NCI-H2107 treated with DMSO at 0.1 percent for 48 hours (cell line): ENCODE measurements at regions not wholly inside any gene's neighbourhood (a gene's known extent, or its start where the extent isn't known, plus 50 kb on each side); places are given as distances from the start of the nearest gene placed in this dataset.

ENCODE experiments used
- DNase-seq: peaks from one replicate; lab custom pipeline; 2025; ENCODE audit not compliant: unreplicated experiment; lab: John Stamatoyannopoulos, UW

DNA sequence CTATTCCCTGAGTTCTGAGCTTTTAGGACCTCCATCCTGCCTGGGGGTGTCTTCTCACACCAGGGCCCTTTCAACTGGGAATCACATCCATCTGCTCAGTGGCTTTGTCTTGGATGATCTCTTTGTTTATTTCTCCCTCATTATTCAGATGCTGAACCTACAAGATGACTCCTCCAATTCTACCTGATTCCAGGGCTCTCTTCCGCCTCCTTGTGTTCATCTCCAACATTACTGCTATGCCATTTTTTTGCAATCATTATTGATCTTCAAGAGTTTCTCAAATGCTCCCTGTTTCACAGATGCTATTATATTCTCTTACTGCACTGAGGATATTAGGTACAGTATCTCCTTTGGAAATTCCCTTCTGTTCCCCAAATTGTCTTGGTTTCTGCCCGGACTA lies 307.7 kb downstream of the SHANK2 start:
- DNase-seq: no peak

DNA sequence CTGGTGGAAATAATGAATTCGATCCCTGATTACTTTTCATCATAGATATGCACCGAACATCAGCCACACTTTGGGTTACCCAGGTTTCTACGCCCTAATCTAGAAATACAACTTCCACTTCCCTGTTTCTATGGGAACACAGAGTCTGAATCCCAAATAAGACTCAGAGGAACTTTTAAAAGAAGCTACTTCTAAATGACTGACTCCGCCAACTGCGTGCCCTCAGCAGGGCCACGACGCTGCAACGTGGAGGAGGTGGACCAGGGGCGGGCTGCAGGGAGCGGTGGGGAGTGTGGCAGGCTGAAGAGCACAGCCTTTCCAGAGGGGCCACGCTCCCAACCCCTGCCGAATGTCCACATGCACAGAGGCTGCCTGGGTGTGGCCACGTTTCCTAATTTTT lies 304.0 kb downstream of the SHANK2 start:
- DNase-seq: no peak

- DNase-seq: peak; percentile 96
Measured at GRCh38 chr11:70948855-70949531, 303.4 kb downstream of the SHANK2 start.

GRCh38 chr11:70951139-70951804 lies 301.1 kb downstream of the SHANK2 start:
- DNase-seq: no peak

DNA sequence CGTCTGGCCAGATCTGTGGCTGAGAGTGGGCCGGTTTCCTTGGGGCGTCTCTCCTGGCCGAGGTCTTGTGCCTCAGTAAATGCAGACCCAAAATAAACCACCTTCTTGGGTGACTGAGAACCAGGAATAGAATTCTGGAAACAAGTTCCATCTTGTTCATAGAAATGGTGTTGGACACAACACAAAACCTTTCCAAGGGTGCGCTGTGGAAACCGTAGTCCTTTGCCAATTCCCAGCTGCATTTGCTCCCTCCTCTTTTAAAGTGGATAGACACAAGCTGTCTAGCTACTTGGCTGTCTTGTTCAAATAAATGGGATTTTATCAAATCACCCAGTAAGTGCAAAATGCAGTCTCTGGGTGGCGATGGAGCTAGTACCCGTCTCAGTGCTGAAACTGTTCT lies 300.2 kb downstream of the SHANK2 start:
- no peak for DNase-seq

DNA sequence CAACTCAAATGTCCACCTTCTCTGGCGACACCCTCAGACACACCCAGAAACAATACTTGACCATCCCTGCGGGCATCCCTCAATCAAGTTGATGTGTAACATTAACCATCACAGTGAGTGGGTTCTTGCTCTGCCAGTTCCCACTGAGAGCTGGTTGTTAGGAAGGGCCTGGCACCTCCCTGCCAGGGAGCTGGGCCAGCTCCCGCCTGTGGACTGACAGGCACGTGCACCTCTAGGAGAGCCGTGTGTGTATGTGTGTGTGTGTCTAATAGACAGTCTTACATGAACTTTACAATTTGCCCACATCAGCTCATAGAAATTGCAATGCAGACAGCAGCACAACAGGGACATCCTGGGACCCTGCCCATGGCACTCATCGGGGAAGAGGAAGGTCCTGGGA lies 298.7 kb downstream of the SHANK2 start:
- DNase-seq: no peak

- DNase-seq: no peak
Measured at GRCh38 chr11:70954471-70954870, 297.9 kb downstream of the SHANK2 start.
